ENCODE measurements at regions not wholly inside any gene's neighbourhood (a gene's known extent, or its start where the extent isn't known, plus 50 kb on each side); places are given as distances from the start of the nearest gene placed in this dataset.
"Not testable (repeated sequence)": the region's sequence is repeated elsewhere in the genome, so short reads cannot be mapped to it uniquely, and the experiment has no call there.

GRCh38 chr6:14543971-14544585, 426.5 kb downstream of the CD83 start:
- no peak for DNase-seq

GRCh38 chr6:14544666-14545065, 427.1 kb downstream of the CD83 start:
- DNase-seq: no peak

GRCh38 chr6:14545496-14545895, 427.9 kb downstream of the CD83 start:
- DNase-seq: no peak

GRCh38 chr6:14546036-14546435, 428.5 kb downstream of the CD83 start:
- no peak for DNase-seq

- no peak for DNase-seq
Measured at GRCh38 chr6:14547284-14547998, 429.9 kb downstream of the CD83 start.

GRCh38 chr6:14549304-14549770, 431.8 kb downstream of the CD83 start:
- DNase-seq: no peak

- no peak for DNase-seq
Measured at GRCh38 chr6:14549871-14550270, 432.3 kb downstream of the CD83 start.

GRCh38 chr6:14550410-14550809, 432.8 kb downstream of the CD83 start:
- DNase-seq: no peak

- DNase-seq: no peak
Measured at GRCh38 chr6:14550822-14551221, 433.2 kb downstream of the CD83 start.

- not testable (repeated sequence) for DNase-seq
Measured at GRCh38 chr6:14551601-14552000, 434.0 kb downstream of the CD83 start.

- no peak for DNase-seq
Measured at GRCh38 chr6:14552891-14553290, 435.3 kb downstream of the CD83 start.

GRCh38 chr6:14553515-14553914, 435.9 kb downstream of the CD83 start:
- DNase-seq: no peak

- DNase-seq: no peak
Measured at GRCh38 chr6:14555804-14556203, 438.2 kb downstream of the CD83 start.

GRCh38 chr6:14559746-14560536, 442.4 kb downstream of the CD83 start:
- DNase-seq: no peak

- not testable (repeated sequence) for DNase-seq
Measured at GRCh38 chr6:14561563-14561962, 444.0 kb downstream of the CD83 start.

- DNase-seq: no peak
Measured at GRCh38 chr6:14567842-14568241, 450.3 kb downstream of the CD83 start.

GRCh38 chr6:14569394-14569793, 451.8 kb downstream of the CD83 start:
- no peak for DNase-seq

GRCh38 chr6:14569874-14570273, 452.3 kb downstream of the CD83 start:
- DNase-seq: not testable (repeated sequence)

- no peak for DNase-seq
Measured at GRCh38 chr6:14571001-14571400, 453.4 kb downstream of the CD83 start.

- no peak for DNase-seq
Measured at GRCh38 chr6:14571746-14572145, 454.2 kb downstream of the CD83 start.

GRCh38 chr6:14573267-14573666, 455.7 kb downstream of the CD83 start:
- DNase-seq: no peak

GRCh38 chr6:14573703-14574290, 456.2 kb downstream of the CD83 start:
- DNase-seq: no peak

- DNase-seq: no peak
Measured at GRCh38 chr6:14575961-14576360, 458.4 kb downstream of the CD83 start.
